GM21737 (cell line): ENCODE measurements at regions not wholly inside any gene's neighbourhood (a gene's known extent, or its start where the extent isn't known, plus 50 kb on each side); places are given as distances from the start of the nearest gene placed in this dataset.

ENCODE experiments used
- ATAC-seq: cut with Tn5 transposase; IDR thresholded peaks from one replicate; pipeline ENCODE4 v1.9.1; 2021; ENCODE audit warnings: mild to moderate bottlenecking, moderate library complexity; ENCODE audit not compliant: unreplicated experiment

- no peak for ATAC-seq
Observed at GRCh38 chr5:120738568-120738967, 274.5 kb downstream of the PRR16 start.

GRCh38 chr5:120740989-120741388 is 276.9 kb downstream of the PRR16 start:
- ATAC-seq: no peak

- ATAC-seq: no peak
Observed at GRCh38 chr5:120748474-120748873, 284.4 kb downstream of the PRR16 start.

- ATAC-seq: no peak
Observed at GRCh38 chr5:120749737-120750136, 285.6 kb downstream of the PRR16 start.

GRCh38 chr5:120759587-120759986 is 295.5 kb downstream of the PRR16 start:
- ATAC-seq: no peak

GRCh38 chr5:120761986-120762385 is 297.9 kb downstream of the PRR16 start:
- ATAC-seq: no peak

- ATAC-seq: no peak
Observed at GRCh38 chr5:120765189-120765588, 301.1 kb downstream of the PRR16 start.

GRCh38 chr5:120767178-120767820 is 303.2 kb downstream of the PRR16 start:
- ATAC-seq: no peak

GRCh38 chr5:120769312-120769872 is 305.3 kb downstream of the PRR16 start:
- ATAC-seq: no peak

- ATAC-seq: no peak
Observed at GRCh38 chr5:120771202-120771601, 307.1 kb downstream of the PRR16 start.

GRCh38 chr5:120778491-120779484 is 314.7 kb downstream of the PRR16 start:
- ATAC-seq: no peak

- no peak for ATAC-seq
Observed at GRCh38 chr5:120779674-120780073, 315.6 kb downstream of the PRR16 start.

- no peak for ATAC-seq
Observed at GRCh38 chr5:120788481-120788880, 324.4 kb downstream of the PRR16 start.

- ATAC-seq: no peak
Observed at GRCh38 chr5:120789918-120790317, 325.8 kb downstream of the PRR16 start.

- ATAC-seq: no peak
Observed at GRCh38 chr5:120790339-120790738, 326.2 kb downstream of the PRR16 start.

- no peak for ATAC-seq
Observed at GRCh38 chr5:120792477-120792876, 328.4 kb downstream of the PRR16 start.

- no peak for ATAC-seq
Observed at GRCh38 chr5:120794121-120794520, 330.0 kb downstream of the PRR16 start.

GRCh38 chr5:120803282-120803681 is 339.2 kb downstream of the PRR16 start:
- no peak for ATAC-seq

- no peak for ATAC-seq
Observed at GRCh38 chr5:120805131-120805530, 341.0 kb downstream of the PRR16 start.

- ATAC-seq: no peak
Observed at GRCh38 chr5:120806202-120806601, 342.1 kb downstream of the PRR16 start.

GRCh38 chr5:120808135-120808534 is 344.0 kb downstream of the PRR16 start:
- ATAC-seq: no peak

- ATAC-seq: no peak
Observed at GRCh38 chr5:120808606-120809005, 344.5 kb downstream of the PRR16 start.
